Daoy (cell line): ENCODE measurements at regions not wholly inside any gene's neighbourhood (a gene's known extent, or its start where the extent isn't known, plus 50 kb on each side); places are given as distances from the start of the nearest gene placed in this dataset.
A peak's percentile ranks its signal among the peaks of the same experiment; 100 is the strongest.

Experiments
- DNase-seq: peaks from one replicate; pipeline ENCODE4 v3.0.0-alpha.2; 2015; ENCODE audit warnings: low read depth

- DNase-seq, result no peak
Measured at GRCh38 chr16:85341972-85342695, 229.9 kb upstream of the CIBAR2 start.

- DNase-seq, result no peak
Measured at GRCh38 chr16:85344502-85345128, 232.3 kb upstream of the CIBAR2 start.

GRCh38 chr16:85345129-85345639 lies 232.9 kb upstream of the CIBAR2 start:
- no peak for DNase-seq

GRCh38 chr16:85346404-85347212 lies 234.3 kb upstream of the CIBAR2 start:
- DNase-seq, result no peak

- DNase-seq, result peak; percentile 67
Measured at GRCh38 chr16:85347213-85347591, 234.9 kb upstream of the CIBAR2 start.

GRCh38 chr16:85348065-85348840 lies 236.0 kb upstream of the CIBAR2 start:
- no peak for DNase-seq

GRCh38 chr16:85348911-85349334 lies 236.7 kb upstream of the CIBAR2 start:
- DNase-seq, result no peak

- no peak for DNase-seq
Measured at GRCh38 chr16:85349365-85350145, 237.3 kb upstream of the CIBAR2 start.

- no peak for DNase-seq
Measured at GRCh38 chr16:85350146-85350728, 238.0 kb upstream of the CIBAR2 start.

GRCh38 chr16:85350973-85351372 lies 238.7 kb upstream of the CIBAR2 start:
- peak; percentile 97 for DNase-seq

- no peak for DNase-seq
Measured at GRCh38 chr16:85353013-85353412, 240.7 kb upstream of the CIBAR2 start.

- DNase-seq, result no peak
Measured at GRCh38 chr16:85353839-85354685, 241.8 kb upstream of the CIBAR2 start.

GRCh38 chr16:85354686-85355514 lies 242.6 kb upstream of the CIBAR2 start:
- peak; percentile 94 for DNase-seq

GRCh38 chr16:85355515-85355837 lies 243.2 kb upstream of the CIBAR2 start:
- no peak for DNase-seq

- no peak for DNase-seq
Measured at GRCh38 chr16:85356157-85356556, 243.9 kb upstream of the CIBAR2 start.

- DNase-seq, result no peak
Measured at GRCh38 chr16:85357323-85357722, 245.1 kb upstream of the CIBAR2 start.

- DNase-seq, result no peak
Measured at GRCh38 chr16:85357924-85358505, 245.7 kb upstream of the CIBAR2 start.

- DNase-seq, result no peak
Measured at GRCh38 chr16:85358704-85359146, 246.5 kb upstream of the CIBAR2 start.
